GM06990 (cell line): ENCODE measurements at regions not wholly inside any gene's neighbourhood (a gene's known extent, or its start where the extent isn't known, plus 50 kb on each side); places are given as distances from the start of the nearest gene placed in this dataset.
A peak's percentile ranks its signal among the peaks of the same experiment; 100 is the strongest.

Experiments
- DNase-seq: peaks from one replicate; pipeline ENCODE4 v3.0.0-alpha.2; 2011; ENCODE audit not compliant: insufficient read length; ENCODE audit errors: extremely low read depth
- H3K27me3 ChIP-seq: replicated peaks from 2 replicates; pipeline ENCODE4 v1.6.0; 2011; ENCODE audit warnings: low read length; ENCODE audit not compliant: control insufficient read depth, insufficient read depth
- H3K36me3 ChIP-seq: 2 replicates; pipeline ENCODE4 v1.5.1; 2011; ENCODE audit warnings: low read length; ENCODE audit not compliant: control insufficient read depth, insufficient read depth
- H3K4me3 ChIP-seq: replicated peaks from 2 replicates; pipeline ENCODE4 v1.5.1; 2011; ENCODE audit warnings: low read depth, mild to moderate bottlenecking, control low read depth, low read length
- TF ChIP-seq, protein P1 (sequence below): IDR thresholded peaks from 2 replicates; pipeline ENCODE4 v1.5.1; 2011; ENCODE audit warnings: low read length, control low read depth, mild to moderate bottlenecking, inconsistent platforms; ENCODE audit not compliant: insufficient read depth, poor library complexity, severe bottlenecking

DNA sequence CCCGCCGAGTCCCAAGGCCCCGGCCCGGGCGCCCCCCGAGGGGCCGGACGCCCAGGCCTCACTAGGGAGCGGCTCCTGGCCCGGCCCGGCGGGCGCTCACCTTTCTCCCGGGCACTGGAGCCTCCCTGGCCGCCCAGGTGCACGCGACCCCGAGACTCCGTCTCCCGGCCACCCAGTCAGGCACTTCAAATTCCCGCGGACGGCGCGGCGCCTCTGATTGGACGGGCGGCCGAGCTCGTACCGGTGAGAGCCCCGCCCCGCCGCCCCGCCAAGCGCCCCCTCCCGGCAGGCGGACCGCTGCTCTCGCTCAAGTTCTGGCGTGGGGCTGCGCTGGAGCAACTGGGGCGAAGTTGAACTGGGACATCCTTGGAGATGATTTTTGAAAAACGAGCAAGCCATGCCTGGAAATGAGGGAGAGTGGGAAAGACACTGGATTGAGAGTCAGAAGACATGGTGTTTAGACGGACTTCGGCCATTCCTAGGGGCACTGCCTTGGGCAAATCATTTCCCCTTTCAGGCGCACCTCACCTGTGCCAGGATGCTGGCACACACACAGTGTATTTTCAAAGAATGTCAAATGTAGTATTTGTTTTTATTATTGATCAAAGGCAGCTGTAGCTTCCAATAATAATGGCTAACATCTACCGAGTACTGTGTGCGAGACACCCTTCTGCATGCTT lies 485.3 kb downstream of the UQCRFS1 start:
- DNase-seq = peak; percentile 68
- TF ChIP-seq, protein P1, sequence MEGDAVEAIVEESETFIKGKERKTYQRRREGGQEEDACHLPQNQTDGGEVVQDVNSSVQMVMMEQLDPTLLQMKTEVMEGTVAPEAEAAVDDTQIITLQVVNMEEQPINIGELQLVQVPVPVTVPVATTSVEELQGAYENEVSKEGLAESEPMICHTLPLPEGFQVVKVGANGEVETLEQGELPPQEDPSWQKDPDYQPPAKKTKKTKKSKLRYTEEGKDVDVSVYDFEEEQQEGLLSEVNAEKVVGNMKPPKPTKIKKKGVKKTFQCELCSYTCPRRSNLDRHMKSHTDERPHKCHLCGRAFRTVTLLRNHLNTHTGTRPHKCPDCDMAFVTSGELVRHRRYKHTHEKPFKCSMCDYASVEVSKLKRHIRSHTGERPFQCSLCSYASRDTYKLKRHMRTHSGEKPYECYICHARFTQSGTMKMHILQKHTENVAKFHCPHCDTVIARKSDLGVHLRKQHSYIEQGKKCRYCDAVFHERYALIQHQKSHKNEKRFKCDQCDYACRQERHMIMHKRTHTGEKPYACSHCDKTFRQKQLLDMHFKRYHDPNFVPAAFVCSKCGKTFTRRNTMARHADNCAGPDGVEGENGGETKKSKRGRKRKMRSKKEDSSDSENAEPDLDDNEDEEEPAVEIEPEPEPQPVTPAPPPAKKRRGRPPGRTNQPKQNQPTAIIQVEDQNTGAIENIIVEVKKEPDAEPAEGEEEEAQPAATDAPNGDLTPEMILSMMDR = no peak
- H3K4me3 ChIP-seq = no peak overlapping the region
- H3K27me3 ChIP-seq = no peaks in the 10 kb centered on the region
- no peaks in the 10 kb centered on the region for H3K36me3 ChIP-seq

DNA sequence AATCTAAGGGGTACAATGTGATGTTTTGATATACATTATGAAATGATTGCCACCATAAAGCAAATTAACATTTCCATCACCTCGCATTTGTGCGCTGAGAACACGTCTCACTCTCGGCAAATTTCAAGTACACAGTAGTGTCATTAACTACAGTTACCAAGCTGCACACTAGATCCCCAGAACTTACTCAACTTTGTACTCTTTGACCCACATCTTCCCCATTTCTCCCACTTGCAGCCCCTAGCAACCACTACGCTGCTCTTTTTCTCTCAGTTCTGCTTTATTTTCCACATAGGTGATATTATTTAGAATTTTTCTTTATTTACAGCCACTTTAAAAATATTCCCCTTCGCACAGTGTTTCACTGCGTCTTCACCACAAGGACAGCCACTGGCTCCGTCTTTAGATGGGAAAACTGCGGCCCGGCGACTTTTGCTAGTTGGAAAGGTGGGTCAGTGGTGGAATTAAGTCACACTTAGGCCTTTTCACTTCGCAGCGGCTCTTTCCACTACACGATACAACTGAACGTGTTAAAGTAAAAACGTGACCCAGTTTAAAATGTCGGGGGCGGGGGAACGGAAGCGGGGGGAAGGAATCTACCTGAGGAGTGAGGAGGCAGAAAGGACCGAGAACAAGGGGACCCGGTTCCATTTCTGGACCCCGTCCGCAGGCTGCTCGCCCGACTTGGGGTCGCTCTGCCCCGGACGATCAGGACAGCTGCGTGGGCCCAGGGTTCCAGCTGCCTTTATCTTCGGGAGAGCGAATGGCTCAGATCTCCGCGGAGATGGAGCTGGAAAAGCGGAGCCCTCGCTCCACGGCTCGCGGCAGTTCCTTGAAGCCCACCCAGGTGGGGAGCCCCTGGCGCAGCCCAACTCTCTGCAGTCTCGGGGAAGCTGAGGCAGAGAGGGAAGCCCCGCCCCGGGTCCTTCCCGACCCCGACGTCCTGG lies 486.1 kb downstream of the UQCRFS1 start:
- TF ChIP-seq, protein P1 = no peak
- H3K36me3 ChIP-seq = no peaks in the 10 kb centered on the region
- H3K27me3 ChIP-seq = no peaks in the 10 kb centered on the region
- no peak overlapping the region for H3K4me3 ChIP-seq
- peak; percentile 19 for DNase-seq

DNA sequence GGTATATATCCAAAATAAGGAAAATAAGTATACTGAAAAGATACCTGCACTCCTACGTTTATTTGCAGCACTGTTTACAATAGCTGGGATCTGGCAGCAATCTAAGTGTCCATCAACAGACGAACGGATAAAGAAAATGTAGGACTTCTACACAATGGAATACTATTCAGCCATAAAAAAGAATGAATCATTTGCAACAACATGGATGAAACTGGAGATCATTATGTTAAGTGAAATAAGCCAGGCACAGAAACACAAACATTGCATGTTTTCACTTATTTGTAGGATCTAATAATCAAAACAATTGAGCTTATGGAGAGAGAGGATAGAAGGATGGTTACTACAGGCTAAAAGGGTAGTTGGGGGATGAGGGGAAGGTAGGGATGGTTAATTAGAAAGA lies 494.0 kb downstream of the UQCRFS1 start:
- H3K4me3 ChIP-seq = no peak overlapping the region
- no peaks in the 10 kb centered on the region for H3K36me3 ChIP-seq
- TF ChIP-seq, protein P1 = no peak
- DNase-seq = no peak
- no peaks in the 10 kb centered on the region for H3K27me3 ChIP-seq

DNA sequence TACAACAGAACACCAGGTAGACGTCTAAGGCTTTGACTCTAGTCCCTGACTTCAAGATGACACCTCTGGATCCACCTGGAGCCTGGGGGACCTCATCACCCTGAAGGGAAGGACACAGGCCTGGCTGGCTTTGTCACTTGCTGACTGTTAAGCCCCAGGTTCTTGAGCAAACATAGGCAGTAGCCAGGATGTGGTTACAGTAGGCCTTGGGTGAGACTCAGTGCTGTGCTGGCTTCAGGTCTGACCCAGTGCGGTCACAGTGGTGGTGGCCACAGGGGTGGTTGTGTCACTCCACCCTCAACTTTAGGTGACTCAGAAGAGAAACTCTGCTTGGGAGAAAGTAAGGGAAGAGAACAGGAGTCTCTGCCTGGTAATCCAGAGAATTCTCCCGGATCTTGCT lies 497.8 kb downstream of the UQCRFS1 start:
- no peak for DNase-seq
- TF ChIP-seq, protein P1 = no peak
- H3K4me3 ChIP-seq = no peak overlapping the region
- H3K27me3 ChIP-seq = no peaks in the 10 kb centered on the region
- H3K36me3 ChIP-seq = no peaks in the 10 kb centered on the region

DNA sequence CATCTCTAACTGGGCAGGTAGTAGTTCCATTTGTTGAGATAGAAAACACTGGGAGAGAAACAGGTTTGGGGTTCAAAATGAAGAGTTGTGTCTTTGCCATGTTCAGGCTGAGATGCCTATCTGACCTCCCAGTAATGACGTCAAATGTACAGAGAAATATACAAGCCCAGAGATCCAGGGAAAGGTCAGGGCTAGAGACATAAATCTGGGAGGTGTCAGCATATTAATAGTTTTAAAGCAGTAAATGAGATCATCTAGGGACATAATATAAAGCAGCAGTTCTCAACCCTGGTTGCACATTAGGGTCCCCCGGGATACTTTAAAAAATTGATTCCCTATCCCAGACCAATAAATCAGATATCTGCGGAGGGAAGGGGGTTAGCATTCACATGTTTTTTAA lies 501.5 kb downstream of the UQCRFS1 start:
- H3K27me3 ChIP-seq = no peaks in the 10 kb centered on the region
- H3K36me3 ChIP-seq = no peaks in the 10 kb centered on the region
- DNase-seq = no peak
- TF ChIP-seq, protein P1 = no peak
- H3K4me3 ChIP-seq = no peak overlapping the region
